CD4-positive, alpha-beta memory T cell (primary cell): ENCODE measurements at regions not wholly inside any gene's neighbourhood (a gene's known extent, or its start where the extent isn't known, plus 50 kb on each side); places are given as distances from the start of the nearest gene placed in this dataset.
A peak's percentile ranks its signal among the peaks of the same experiment; 100 is the strongest.

Experiments
- CTCF ChIA-PET: fragments of 350-600 bp; sonication (Branson Sonifier 250); formaldehyde crosslinking; loops from one replicate; lab custom pipeline; 2021; ENCODE audit warnings: inconsistent platforms; ENCODE audit not compliant: partially characterized antibody; lab: Charles Lee
- POLR2A ChIA-PET: fragments of 350-600 bp; sonication (Branson Sonifier 250); formaldehyde crosslinking; loops from one replicate; lab custom pipeline; 2021; ENCODE audit not compliant: partially characterized antibody; lab: Charles Lee
- DNase-seq, 5 donors: peaks; one replicate each; pipeline versions ENCODE4 v3.0.0 to v3.0.0-alpha.2; 2020 to 2022; ENCODE audit warnings: mixed read lengths in 1 of 5
- H3K27ac ChIP-seq: one replicate; pipeline ENCODE4 v1.7.0; 2013; ENCODE audit warnings: low read depth, low read length
- H3K27me3 ChIP-seq: 2 replicates; pipeline ENCODE4 v1.7.0; 2013; ENCODE audit warnings: mild to moderate bottlenecking, low read length, moderate library complexity; ENCODE audit not compliant: insufficient read depth
- H3K36me3 ChIP-seq: 2 replicates; pipeline ENCODE4 v1.7.0; 2013; ENCODE audit warnings: mild to moderate bottlenecking, low read length, moderate library complexity; ENCODE audit not compliant: insufficient read depth
- H3K4me1 ChIP-seq: 2 replicates; pipeline ENCODE4 v1.7.0; 2013; ENCODE audit warnings: mild to moderate bottlenecking, low read length, moderate library complexity; ENCODE audit not compliant: insufficient read depth
- H3K4me3 ChIP-seq, 2 donors: one replicate each; pipeline ENCODE4 v1.7.0; 2013; ENCODE audit warnings: low read length in 2 of 2, mild to moderate bottlenecking in 1 of 2
- H3K9me3 ChIP-seq, 2 donors: one replicate each; pipeline ENCODE4 v1.7.0; 2013; ENCODE audit warnings: low read length in 2 of 2, control low read depth in 1 of 2; ENCODE audit not compliant: control insufficient read depth in 1 of 2
- H3K27ac Mint-ChIP-seq, 7 donors: one replicate each; pipeline ENCODE4 v1.8.0; 2020 to 2021; ENCODE audit warnings: mixed read lengths in 7 of 7, mild to moderate bottlenecking in 6 of 7, inconsistent platforms in 3 of 7, moderate library complexity in 3 of 7
- H3K27me3 Mint-ChIP-seq, 2 donors: one replicate each; pipeline ENCODE4 v1.8.0; 2020 to 2021; ENCODE audit warnings: mixed read lengths in 2 of 2
- H3K36me3 Mint-ChIP-seq, 2 donors: one replicate each; pipeline ENCODE4 v1.8.0; 2020 to 2021; ENCODE audit warnings: mixed read lengths in 2 of 2, inconsistent platforms in 1 of 2, mild to moderate bottlenecking in 1 of 2
- H3K4me1 Mint-ChIP-seq, 4 donors: one replicate each; pipeline ENCODE4 v1.8.0; 2020 to 2021; ENCODE audit warnings: mixed read lengths in 4 of 4, mild to moderate bottlenecking in 1 of 4
- H3K4me3 Mint-ChIP-seq, 8 donors: one replicate each; pipeline ENCODE4 v1.8.0; 2020 to 2021; ENCODE audit warnings: mixed read lengths in 8 of 8, mild to moderate bottlenecking in 7 of 8, moderate library complexity in 6 of 8, inconsistent platforms in 3 of 8
- H3K9me3 Mint-ChIP-seq, 8 donors: one replicate each; pipeline ENCODE4 v1.8.0; 2020 to 2021; ENCODE audit warnings: mixed read lengths in 8 of 8, mild to moderate bottlenecking in 5 of 8, inconsistent platforms in 3 of 8, moderate library complexity in 1 of 8
- intact Hi-C: fragments of 100-400 bp; cut with micrococcal nuclease; formaldehyde crosslinking; loops from one replicate; pipeline ENCODE4 v1.15.1; 2023

GRCh38 chr9:1938135-1938534, 77.0 kb upstream of the SMARCA2 start:
- Mint-ChIP-seq H3K27ac (peak overlapping the region in 1 of 7 donors; percentile 80), H3K9me3 (peaks cover 0 to 2% (median 0%) of the 10 kb centered on the region in 8 donors), H3K36me3 (no peaks in the 10 kb centered on the region), H3K27me3 (peaks cover 1 to 7% of the 10 kb centered on the region in 2 donors), H3K4me3 (no peak overlapping the region), H3K4me1 (peaks cover 0 to 4% (median 2%) of the 10 kb centered on the region in 4 donors)
- Histone ChIP-seq H3K4me3 (no peak overlapping the region), H3K36me3 (no peaks in the 10 kb centered on the region), H3K27me3 (no peaks in the 10 kb centered on the region), H3K4me1 (no peaks in the 10 kb centered on the region), H3K9me3 (no peaks in the 10 kb centered on the region), H3K27ac (no peak overlapping the region)
- no peak for DNase-seq
- intact Hi-C loops, result no loop called here
- POLR2A ChIA-PET, result no interaction called here
- CTCF ChIA-PET, result no interaction called here

GRCh38 chr9:1938675-1939170, 76.4 kb upstream of the SMARCA2 start:
- DNase-seq, result no peak
- H3K4me1 ChIP-seq, result no peaks in the 10 kb centered on the region
- no peak overlapping the region for H3K4me3 ChIP-seq
- no peaks in the 10 kb centered on the region for H3K27me3 ChIP-seq
- H3K9me3 ChIP-seq, result no peaks in the 10 kb centered on the region
- ChIA-PET POLR2A (no interaction called here), CTCF (interaction anchor here (1.3 to 1.8 kb wide), 5 partner anchors 13 to 211 kb away, joined by 4 to 7 read pairs (median 4); no protein-coding TSS in a partner anchor)
- intact Hi-C loops, result no loop called here
- H3K4me3 Mint-ChIP-seq, result no peak overlapping the region
- H3K36me3 Mint-ChIP-seq, result no peaks in the 10 kb centered on the region
- H3K27ac Mint-ChIP-seq, result peak overlapping the region in 1 of 7 donors; percentile 80
- no peaks in the 10 kb centered on the region for H3K36me3 ChIP-seq
- H3K4me1 Mint-ChIP-seq, result peaks cover 0 to 4% (median 2%) of the 10 kb centered on the region in 4 donors
- H3K27ac ChIP-seq, result no peak overlapping the region
- H3K9me3 Mint-ChIP-seq, result peaks cover 0 to 2% (median 0%) of the 10 kb centered on the region in 8 donors
- peaks cover 1 to 7% of the 10 kb centered on the region in 2 donors for H3K27me3 Mint-ChIP-seq

GRCh38 chr9:1939466-1939865, 75.7 kb upstream of the SMARCA2 start:
- no peak overlapping the region for H3K4me3 ChIP-seq
- intact Hi-C loops, result no loop called here
- Mint-ChIP-seq H3K4me1 (peaks cover 0 to 4% (median 2%) of the 10 kb centered on the region in 4 donors), H3K36me3 (no peaks in the 10 kb centered on the region), H3K27ac (no peak overlapping the region), H3K27me3 (peaks cover 1 to 7% of the 10 kb centered on the region in 2 donors), H3K9me3 (peaks cover 0 to under 1% (median 0%) of the 10 kb centered on the region in 8 donors), H3K4me3 (no peak overlapping the region)
- no peaks in the 10 kb centered on the region for H3K27me3 ChIP-seq
- POLR2A ChIA-PET, result no interaction called here
- CTCF ChIA-PET, result interaction anchor here (0.7 to 1.8 kb wide), 12 partner anchors 9 to 212 kb away, joined by 3 to 7 read pairs (median 4); no protein-coding TSS in a partner anchor
- no peaks in the 10 kb centered on the region for H3K36me3 ChIP-seq
- H3K9me3 ChIP-seq, result no peaks in the 10 kb centered on the region
- H3K27ac ChIP-seq, result no peak overlapping the region
- no peaks in the 10 kb centered on the region for H3K4me1 ChIP-seq
- no peak for DNase-seq

- Mint-ChIP-seq H3K4me3 (no peak overlapping the region), H3K36me3 (no peaks in the 10 kb centered on the region), H3K27ac (no peak overlapping the region), H3K4me1 (peaks cover 0 to 4% (median 2%) of the 10 kb centered on the region in 4 donors), H3K27me3 (peaks cover 1 to 7% of the 10 kb centered on the region in 2 donors), H3K9me3 (no peaks in the 10 kb centered on the region)
- Histone ChIP-seq H3K9me3 (no peaks in the 10 kb centered on the region), H3K27me3 (no peaks in the 10 kb centered on the region), H3K36me3 (no peaks in the 10 kb centered on the region), H3K4me1 (no peaks in the 10 kb centered on the region), H3K4me3 (no peak overlapping the region), H3K27ac (no peak overlapping the region)
- intact Hi-C loops, result loop anchor here (5.0 to 10.0 kb wide), 2 partner anchors 77 to 115 kb away; partner anchors contain the start of gene SMARCA2
- peak; percentile 38 to 48 (median 46) for DNase-seq
- ChIA-PET CTCF (interaction anchor here (0.7 to 1.8 kb wide), 12 partner anchors 10 to 212 kb away, joined by 3 to 7 read pairs (median 4); no protein-coding TSS in a partner anchor), POLR2A (no interaction called here)
Measured at GRCh38 chr9:1939926-1940368, 75.2 kb upstream of the SMARCA2 start.

- Mint-ChIP-seq H3K9me3 (no peaks in the 10 kb centered on the region), H3K4me3 (no peak overlapping the region), H3K4me1 (peaks cover 0 to 4% (median 2%) of the 10 kb centered on the region in 4 donors), H3K27me3 (peaks cover 1 to 7% of the 10 kb centered on the region in 2 donors), H3K36me3 (no peaks in the 10 kb centered on the region), H3K27ac (no peak overlapping the region)
- no peaks in the 10 kb centered on the region for H3K9me3 ChIP-seq
- intact Hi-C loops, result loop anchor here (1.0 to 10.0 kb wide), 3 partner anchors 75 to 145 kb away; partner anchors contain the start of gene SMARCA2
- H3K4me3 ChIP-seq, result no peak overlapping the region
- no peaks in the 10 kb centered on the region for H3K36me3 ChIP-seq
- no peak overlapping the region for H3K27ac ChIP-seq
- no peaks in the 10 kb centered on the region for H3K27me3 ChIP-seq
- CTCF ChIA-PET, result interaction anchor here (0.9 to 1.7 kb wide), 9 partner anchors 10 to 145 kb away, joined by 3 to 9 read pairs (median 4); no protein-coding TSS in a partner anchor
- H3K4me1 ChIP-seq, result no peaks in the 10 kb centered on the region
- POLR2A ChIA-PET, result no interaction called here
- DNase-seq, result no peak
Measured at GRCh38 chr9:1941989-1942388, 73.2 kb upstream of the SMARCA2 start.

GRCh38 chr9:1946526-1947283, 68.4 kb upstream of the SMARCA2 start:
- Mint-ChIP-seq H3K9me3 (no peaks in the 10 kb centered on the region), H3K4me1 (no peaks in the 10 kb centered on the region), H3K36me3 (no peaks in the 10 kb centered on the region), H3K4me3 (no peak overlapping the region), H3K27ac (no peak overlapping the region), H3K27me3 (peaks cover 0 to 1% of the 10 kb centered on the region in 2 donors)
- Histone ChIP-seq H3K27ac (no peak overlapping the region), H3K9me3 (no peaks in the 10 kb centered on the region), H3K4me3 (no peak overlapping the region), H3K36me3 (no peaks in the 10 kb centered on the region), H3K4me1 (no peaks in the 10 kb centered on the region), H3K27me3 (no peaks in the 10 kb centered on the region)
- intact Hi-C loops, result loop anchor here (10.0 kb wide), 1 partner anchor 108 kb away; no protein-coding TSS in a partner anchor
- POLR2A ChIA-PET, result no interaction called here
- CTCF ChIA-PET, result interaction anchor here (1.3 kb wide), 1 partner anchor 11 kb away, joined by 5 read pairs; no protein-coding TSS in a partner anchor
- DNase-seq, result no peak

GRCh38 chr9:1947438-1947837, 67.7 kb upstream of the SMARCA2 start:
- no peak overlapping the region for H3K4me3 ChIP-seq
- Mint-ChIP-seq H3K27ac (no peak overlapping the region), H3K9me3 (no peaks in the 10 kb centered on the region), H3K27me3 (peaks cover 0 to 1% of the 10 kb centered on the region in 2 donors), H3K4me1 (no peaks in the 10 kb centered on the region), H3K36me3 (no peaks in the 10 kb centered on the region), H3K4me3 (no peak overlapping the region)
- ChIA-PET CTCF (interaction anchor here (1.3 kb wide), 1 partner anchor 10 kb away, joined by 5 read pairs; no protein-coding TSS in a partner anchor), POLR2A (no interaction called here)
- DNase-seq, result no peak
- intact Hi-C loops, result loop anchor here (10.0 kb wide), 1 partner anchor 107 kb away; no protein-coding TSS in a partner anchor
- H3K27me3 ChIP-seq, result no peaks in the 10 kb centered on the region
- no peaks in the 10 kb centered on the region for H3K9me3 ChIP-seq
- no peak overlapping the region for H3K27ac ChIP-seq
- H3K36me3 ChIP-seq, result no peaks in the 10 kb centered on the region
- H3K4me1 ChIP-seq, result no peaks in the 10 kb centered on the region
